CD4-positive, alpha-beta T cell (primary cell): ENCODE measurements at regions not wholly inside any gene's neighbourhood (a gene's known extent, or its start where the extent isn't known, plus 50 kb on each side); places are given as distances from the start of the nearest gene placed in this dataset.

Experiments
- ATAC-seq: fragments of 200-7000 bp; cut with Tn5 transposase; one replicate; pipeline ENCODE4 v1.10.0; 2022; ENCODE audit warnings: mild to moderate bottlenecking; ENCODE audit not compliant: poor library complexity
- CTCF ChIA-PET: fragments of 350-600 bp; sonication (Branson Sonifier 250); formaldehyde crosslinking; loops from one replicate; lab custom pipeline; 2021; ENCODE audit warnings: antibody characterized with exemption, inconsistent platforms; lab: Charles Lee
- POLR2A ChIA-PET: fragments of 350-600 bp; sonication (Branson Sonifier 250); formaldehyde crosslinking; loops from one replicate; lab custom pipeline; 2021; ENCODE audit warnings: antibody characterized with exemption, inconsistent platforms; lab: Charles Lee
- DNase-seq, 14 experiments: peaks; one replicate each; pipeline ENCODE4 v3.0.0-alpha.2; 2013 to 2020; ENCODE audit warnings: mixed read lengths in 2 of 14
- H3K27ac ChIP-seq, 2 donors: one replicate each; pipeline versions ENCODE4 v1.5.1 to v1.7.0; 2013; ENCODE audit warnings: low read length in 2 of 2, low read depth in 1 of 2, mild to moderate bottlenecking in 1 of 2
- H3K27me3 ChIP-seq, 2 experiments: 1 replicate in 1 of 2; 2 replicates in 1 of 2; pipeline versions ENCODE4 v1.6.1 to v1.7.0; 2013; ENCODE audit warnings: low read length in 2 of 2, control low read depth in 1 of 2, mild to moderate bottlenecking in 1 of 2, moderate library complexity in 1 of 2; ENCODE audit not compliant: insufficient read depth in 2 of 2, control insufficient read depth in 1 of 2
- H3K36me3 ChIP-seq: one replicate; pipeline ENCODE4 v1.6.1; 2013; ENCODE audit warnings: low read length, control low read depth; ENCODE audit not compliant: insufficient read depth
- H3K4me1 ChIP-seq: one replicate; pipeline ENCODE4 v1.6.1; 2013; ENCODE audit warnings: low read length, control low read depth; ENCODE audit not compliant: insufficient read depth
- H3K4me3 ChIP-seq: one replicate; pipeline ENCODE4 v1.5.1; 2013; ENCODE audit warnings: mild to moderate bottlenecking, low read length, moderate library complexity
- H3K9me3 ChIP-seq, 2 experiments: 1 replicate in 1 of 2; 2 replicates in 1 of 2; pipeline versions ENCODE4 v1.6.1 to v1.7.0; 2013; ENCODE audit warnings: low read length in 2 of 2, mild to moderate bottlenecking in 2 of 2, control low read depth in 1 of 2, moderate library complexity in 1 of 2; ENCODE audit not compliant: control insufficient read depth in 1 of 2, insufficient read depth in 1 of 2
- H3K27ac Mint-ChIP-seq: one replicate; pipeline ENCODE4 v1.8.0; 2020; ENCODE audit warnings: mixed read lengths
- H3K27me3 Mint-ChIP-seq: one replicate; pipeline ENCODE4 v1.8.0; 2021; ENCODE audit warnings: mixed read lengths
- H3K36me3 Mint-ChIP-seq: one replicate; pipeline ENCODE4 v1.8.0; 2021; ENCODE audit warnings: low read depth, mixed read lengths
- H3K4me1 Mint-ChIP-seq: one replicate; pipeline ENCODE4 v1.8.0; 2021; ENCODE audit warnings: low read depth, mixed read lengths
- H3K4me3 Mint-ChIP-seq: one replicate; pipeline ENCODE4 v1.8.0; 2020; ENCODE audit warnings: mild to moderate bottlenecking, mixed read lengths
- H3K9me3 Mint-ChIP-seq: one replicate; pipeline ENCODE4 v1.8.0; 2020; ENCODE audit warnings: mixed read lengths
- intact Hi-C, 2 experiments: fragments of 100-400 bp; cut with DNase I in 1 of 2; cut with micrococcal nuclease in 1 of 2; formaldehyde crosslinking; loops; one replicate each; pipeline versions ENCODE4 v1.15.1 to v1.9.0; 2023 to 2025; cut with DNase I, micrococcal nuclease
- TF ChIP-seq, protein P1 (sequence below): fragments of 200-600 bp; IDR thresholded peaks from one replicate; pipeline ENCODE4 v1.8.0; 2022; ENCODE audit warnings: antibody characterized with exemption, mild to moderate bottlenecking

DNA sequence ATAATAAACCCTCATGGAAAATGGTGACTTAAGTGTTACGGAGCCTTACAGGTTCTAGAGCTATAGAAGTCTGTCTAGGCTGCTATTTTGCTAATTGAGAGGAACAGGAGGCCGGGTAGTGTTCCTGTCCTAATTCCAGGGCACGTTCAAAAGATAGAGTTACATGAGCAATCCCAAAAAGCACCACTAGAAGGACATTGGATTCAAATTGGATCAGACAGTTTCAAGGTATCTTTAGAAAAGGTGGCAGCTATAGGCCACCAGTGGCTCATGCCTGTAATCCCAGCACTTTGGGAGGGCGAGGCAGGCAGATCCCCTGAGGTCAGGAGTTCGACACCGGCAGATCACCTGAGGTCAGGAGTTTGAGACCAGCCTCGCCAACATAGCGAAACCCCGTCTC is 458.8 kb downstream of the TMEM232 start:
- TF ChIP-seq, protein P1, sequence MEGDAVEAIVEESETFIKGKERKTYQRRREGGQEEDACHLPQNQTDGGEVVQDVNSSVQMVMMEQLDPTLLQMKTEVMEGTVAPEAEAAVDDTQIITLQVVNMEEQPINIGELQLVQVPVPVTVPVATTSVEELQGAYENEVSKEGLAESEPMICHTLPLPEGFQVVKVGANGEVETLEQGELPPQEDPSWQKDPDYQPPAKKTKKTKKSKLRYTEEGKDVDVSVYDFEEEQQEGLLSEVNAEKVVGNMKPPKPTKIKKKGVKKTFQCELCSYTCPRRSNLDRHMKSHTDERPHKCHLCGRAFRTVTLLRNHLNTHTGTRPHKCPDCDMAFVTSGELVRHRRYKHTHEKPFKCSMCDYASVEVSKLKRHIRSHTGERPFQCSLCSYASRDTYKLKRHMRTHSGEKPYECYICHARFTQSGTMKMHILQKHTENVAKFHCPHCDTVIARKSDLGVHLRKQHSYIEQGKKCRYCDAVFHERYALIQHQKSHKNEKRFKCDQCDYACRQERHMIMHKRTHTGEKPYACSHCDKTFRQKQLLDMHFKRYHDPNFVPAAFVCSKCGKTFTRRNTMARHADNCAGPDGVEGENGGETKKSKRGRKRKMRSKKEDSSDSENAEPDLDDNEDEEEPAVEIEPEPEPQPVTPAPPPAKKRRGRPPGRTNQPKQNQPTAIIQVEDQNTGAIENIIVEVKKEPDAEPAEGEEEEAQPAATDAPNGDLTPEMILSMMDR = no peak
- ATAC-seq = no peak

DNA sequence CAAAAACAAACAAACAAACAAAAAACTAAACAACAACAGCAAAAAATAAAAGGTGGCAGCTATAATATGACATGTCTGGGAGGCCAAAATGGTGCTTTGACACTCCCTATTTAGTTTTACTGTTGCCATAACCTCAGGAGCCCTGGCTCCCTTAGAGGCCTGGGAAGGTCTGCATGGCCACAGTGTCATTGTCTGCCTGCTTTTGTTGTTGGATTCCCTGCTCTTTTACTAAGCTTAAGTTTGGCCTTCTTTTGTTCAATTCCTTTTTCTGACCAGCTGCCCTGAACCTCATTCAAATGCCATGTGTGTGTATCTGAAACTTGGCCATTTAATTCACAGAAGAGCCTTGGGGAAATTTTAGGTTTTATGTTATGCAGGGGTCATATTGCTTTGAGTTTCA is 458.2 kb downstream of the TMEM232 start:
- H3K27ac Mint-ChIP-seq = no peak overlapping the region
- intact Hi-C loops = no loop called here
- H3K4me1 Mint-ChIP-seq = no peaks in the 10 kb centered on the region
- TF ChIP-seq, protein P1 = no peak
- DNase-seq (no peak), ATAC-seq (no peak)
- H3K9me3 ChIP-seq = no peaks in the 10 kb centered on the region
- no peaks in the 10 kb centered on the region for H3K4me1 ChIP-seq
- H3K27me3 Mint-ChIP-seq = no peaks in the 10 kb centered on the region
- no peaks in the 10 kb centered on the region for H3K36me3 ChIP-seq
- no peak overlapping the region for H3K4me3 Mint-ChIP-seq
- no peak overlapping the region for H3K4me3 ChIP-seq
- no peaks in the 10 kb centered on the region for H3K27me3 ChIP-seq
- H3K36me3 Mint-ChIP-seq = no peaks in the 10 kb centered on the region
- ChIA-PET CTCF (no interaction called here), POLR2A (no interaction called here)
- no peaks in the 10 kb centered on the region for H3K9me3 Mint-ChIP-seq
- no peak overlapping the region for H3K27ac ChIP-seq

More for the DNA sequence above, 458.8 kb downstream of the TMEM232 start:
- Mint-ChIP-seq H3K4me3 (no peak overlapping the region), H3K9me3 (no peaks in the 10 kb centered on the region), H3K4me1 (no peaks in the 10 kb centered on the region), H3K27ac (no peak overlapping the region), H3K27me3 (no peaks in the 10 kb centered on the region), H3K36me3 (no peaks in the 10 kb centered on the region)
- H3K36me3 ChIP-seq = no peaks in the 10 kb centered on the region
- intact Hi-C loops = no loop called here
- DNase-seq = no peak
- ChIA-PET CTCF (no interaction called here), POLR2A (no interaction called here)
- H3K27me3 ChIP-seq = no peaks in the 10 kb centered on the region
- H3K4me3 ChIP-seq = no peak overlapping the region
- H3K27ac ChIP-seq = no peak overlapping the region
- H3K9me3 ChIP-seq = no peaks in the 10 kb centered on the region
- H3K4me1 ChIP-seq = no peaks in the 10 kb centered on the region

DNA sequence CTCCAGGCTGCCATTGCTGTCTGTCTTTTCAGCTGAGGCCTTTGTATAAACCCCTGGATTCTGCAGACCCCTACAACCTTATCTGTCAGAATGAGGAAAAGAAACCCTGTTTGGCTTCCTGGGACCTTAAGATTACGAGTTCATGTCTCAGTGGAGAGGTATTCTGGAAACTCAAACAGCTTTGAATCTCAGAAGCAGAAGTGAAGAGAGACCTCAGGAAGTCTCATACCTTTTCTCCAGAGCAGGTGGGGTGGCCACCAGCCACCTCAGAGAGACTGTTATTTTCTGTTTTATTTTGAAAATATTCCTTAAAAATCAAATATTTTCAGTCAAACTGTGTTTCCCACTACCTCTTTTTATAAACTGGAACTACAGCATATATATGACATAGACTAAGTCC is 457.5 kb downstream of the TMEM232 start:
- POLR2A ChIA-PET = no interaction called here
- intact Hi-C loops = no loop called here
- no peak for DNase-seq
- Histone ChIP-seq H3K4me3 (no peak overlapping the region), H3K36me3 (no peaks in the 10 kb centered on the region), H3K9me3 (no peaks in the 10 kb centered on the region), H3K4me1 (no peaks in the 10 kb centered on the region), H3K27me3 (no peaks in the 10 kb centered on the region), H3K27ac (no peak overlapping the region)
- TF ChIP-seq, protein P1 = no peak
- Mint-ChIP-seq H3K9me3 (no peaks in the 10 kb centered on the region), H3K4me3 (no peak overlapping the region), H3K27ac (no peak overlapping the region), H3K27me3 (no peaks in the 10 kb centered on the region), H3K4me1 (no peaks in the 10 kb centered on the region), H3K36me3 (no peaks in the 10 kb centered on the region)
- no peak for ATAC-seq
- CTCF ChIA-PET = no interaction called here
